Endothelial cell of umbilical vein (primary cell): ENCODE measurements at regions not wholly inside any gene's neighbourhood (a gene's known extent, or its start where the extent isn't known, plus 50 kb on each side); places are given as distances from the start of the nearest gene placed in this dataset.

Source experiments
- BruUV-seq: library from RNA; stranded (reverse); fragments of 400-500 nt; replicated peaks from 2 replicates; lab custom pipeline; 2021; lab: Mats Ljungman, UMichigan
- CTCF ChIA-PET: fragments of 300-600, 350-600 bp; sonication (Branson Sonifier 250); formaldehyde crosslinking; loops from one replicate; lab custom pipeline; 2021; ENCODE audit warnings: antibody characterized with exemption, inconsistent platforms; lab: Charles Lee
- POLR2A ChIA-PET: fragments of 300-600, 350-600 bp; sonication (Branson Sonifier 250); formaldehyde crosslinking; loops from one replicate; lab custom pipeline; 2021; ENCODE audit warnings: antibody characterized with exemption, inconsistent platforms; lab: Charles Lee
- DNase-seq: peaks from one replicate; pipeline ENCODE4 v3.0.0-alpha.2; 2011; ENCODE audit warnings: low read depth, low spot score
- FAIRE-seq: peaks from 2 replicates; lab custom pipeline; 2011; peaks lifted over from hg19 to GRCh38; lab: Jason Lieb, UNC
- H2AFZ ChIP-seq: 2 replicates; pipeline ENCODE4 v1.6.0; 2012; ENCODE audit warnings: low read depth, low read length, control low read depth, inconsistent platforms
- H3K27ac ChIP-seq: 2 replicates; pipeline ENCODE4 v1.5.1; 2011; ENCODE audit warnings: low read depth, mild to moderate bottlenecking, control low read depth, low read length, moderate library complexity; ENCODE audit not compliant: insufficient read depth
- H3K27me3 ChIP-seq, 2 experiments: 2 replicates each; pipeline versions ENCODE4 v1.6.0 to v1.6.1; 2011; ENCODE audit warnings: low read length in 2 of 2, mixed read lengths in 1 of 2; ENCODE audit not compliant: control insufficient read depth in 2 of 2, insufficient read depth in 2 of 2
- H3K36me3 ChIP-seq, 2 experiments: 2 replicates in 1 of 2; 3 replicates in 1 of 2; pipeline ENCODE4 v1.5.1; 2011; ENCODE audit warnings: low read length in 2 of 2, mild to moderate bottlenecking in 1 of 2, moderate library complexity in 1 of 2; ENCODE audit not compliant: control insufficient read depth in 2 of 2, insufficient read depth in 2 of 2; ENCODE audit errors: extremely low read depth in 1 of 2
- H3K4me1 ChIP-seq: 3 replicates; pipeline ENCODE4 v1.5.1; 2011; ENCODE audit warnings: mild to moderate bottlenecking, low read length; ENCODE audit not compliant: control insufficient read depth, insufficient read depth; ENCODE audit errors: extremely low read depth
- H3K4me2 ChIP-seq: 2 replicates; pipeline ENCODE4 v1.6.1; 2011; ENCODE audit warnings: low read length, control low read depth, mixed read lengths; ENCODE audit not compliant: insufficient read depth
- H3K4me3 ChIP-seq, 3 experiments: fragments of 200-600 bp in 1 of 3; sonication (generic), shearing (Covaris generic) in 1 of 3; replicated peaks in 1 of 3; 2 replicates each; pipeline ENCODE4 v1.5.1; 2011 to 2016; ENCODE audit warnings: control low read depth in 3 of 3, low read length in 3 of 3, mild to moderate bottlenecking in 2 of 3, inconsistent platforms in 1 of 3, low read depth in 1 of 3, moderate library complexity in 1 of 3; ENCODE audit not compliant: insufficient read depth in 1 of 3
- H3K79me2 ChIP-seq: 2 replicates; pipeline ENCODE4 v1.6.0; 2012; ENCODE audit warnings: low read length, inconsistent platforms; ENCODE audit not compliant: control insufficient read depth, insufficient read depth
- H3K9ac ChIP-seq: replicated peaks from 2 replicates; pipeline ENCODE3; 2011; ENCODE audit warnings: low read length, control low read depth; ENCODE audit not compliant: insufficient read depth; ENCODE audit errors: extremely low read depth
- H3K9me1 ChIP-seq: replicated peaks from 3 replicates; pipeline ENCODE4 v1.6.0; 2011; ENCODE audit warnings: mild to moderate bottlenecking, low read length; ENCODE audit not compliant: control insufficient read depth, insufficient read depth; ENCODE audit errors: extremely low read depth
- H3K9me3 ChIP-seq: replicated peaks from 2 replicates; pipeline ENCODE4 v1.5.1; 2012; ENCODE audit warnings: low read length, inconsistent platforms; ENCODE audit not compliant: control insufficient read depth, insufficient read depth
- H4K20me1 ChIP-seq: replicated peaks from 2 replicates; pipeline ENCODE3; 2011; ENCODE audit warnings: mild to moderate bottlenecking, low read length; ENCODE audit not compliant: control insufficient read depth, insufficient read depth; ENCODE audit errors: extremely low read depth
- CTCF ChIP-seq, 2 donors: IDR thresholded peaks; 1 replicate in 1 of 2; 2 replicates in 1 of 2; pipeline ENCODE4 v1.5.1; 2011; ENCODE audit warnings: low read length in 2 of 2, mild to moderate bottlenecking in 2 of 2, moderate library complexity in 2 of 2, control low read depth in 1 of 2, inconsistent platforms in 1 of 2, low read depth in 1 of 2; ENCODE audit not compliant: insufficient read depth in 1 of 2; ENCODE audit errors: extremely low read depth in 1 of 2
- EZH2 ChIP-seq: IDR thresholded peaks from 2 replicates; pipeline ENCODE4 v1.6.1; 2012; ENCODE audit warnings: borderline replicate concordance, low read depth, mild to moderate bottlenecking, moderate library complexity, low read length, inconsistent platforms; ENCODE audit not compliant: severe bottlenecking
- FOS ChIP-seq: IDR thresholded peaks from 2 replicates; pipeline ENCODE4 v1.6.1; 2011; ENCODE audit warnings: mild to moderate bottlenecking, low read length, moderate library complexity, borderline replicate concordance; ENCODE audit not compliant: insufficient read depth
- GATA2 ChIP-seq: IDR thresholded peaks from 2 replicates; pipeline ENCODE4 v1.7.0; 2011; ENCODE audit warnings: low read depth, mild to moderate bottlenecking, moderate library complexity, mixed read lengths, low read length; ENCODE audit not compliant: insufficient read length, insufficient read depth
- JUN ChIP-seq: IDR thresholded peaks from 2 replicates; pipeline ENCODE4 v1.6.1; 2011; ENCODE audit warnings: borderline replicate concordance, low read depth; ENCODE audit not compliant: insufficient read length, insufficient read depth
- MAX ChIP-seq: IDR thresholded peaks from 2 replicates; pipeline ENCODE4 v1.6.1; 2011; ENCODE audit not compliant: insufficient read depth, insufficient read length
- MYC ChIP-seq: IDR thresholded peaks from one replicate; pipeline ENCODE4 v1.6.1; 2011; ENCODE audit warnings: mild to moderate bottlenecking, low read depth, low read length
- POLR2A ChIP-seq: IDR thresholded peaks from 2 replicates; pipeline ENCODE4 v1.6.1; 2012; ENCODE audit warnings: low read depth, mild to moderate bottlenecking, control low read depth, low read length
- POLR2AphosphoS5 ChIP-seq: IDR thresholded peaks from 2 replicates; pipeline ENCODE4 v1.6.1; 2012; ENCODE audit warnings: low read depth, mild to moderate bottlenecking, control low read depth, low read length, moderate library complexity; ENCODE audit not compliant: insufficient read depth
- dilution Hi-C: fragments of 300-500 bp; cut with MboI; formaldehyde crosslinking; loops from one replicate; pipeline ENCODE4 v1.15.0; 2019; ENCODE audit warnings: low sequenced_read_pairs; ENCODE audit not compliant: extremely low pct_ligation_motif_present
- intact Hi-C: fragments of 100-400 bp; cut with micrococcal nuclease; formaldehyde crosslinking; loops from one replicate; pipeline ENCODE4 v1.10.0; 2022

GRCh38 chr21:32860399-32860798 is 88.8 kb upstream of the PAXBP1 start:
- no peak for TF ChIP-seq MAX
- TF ChIP-seq GATA2, result no peak
- TF ChIP-seq POLR2AphosphoS5, result no peak
- TF ChIP-seq MYC, result no peak
- no peak for TF ChIP-seq CTCF (IDR thresholded peaks at IDR 0.05; ENCODE audit: extremely low read depth in 1 of 2, insufficient read depth in 1 of 2, low read depth in 1 of 2, low read length in 2 of 2)
- TF ChIP-seq EZH2, result no peak
- no peak for TF ChIP-seq POLR2A
- TF ChIP-seq JUN, result no peak
- TF ChIP-seq FOS, result no peak
- intact Hi-C loops (no loop called here), dilution Hi-C loops (no loop called here)
- Histone ChIP-seq H2AFZ (no peak overlapping the region), H3K4me3 (no peak overlapping the region), H3K9me1 (no peaks in the 10 kb centered on the region), H3K27ac (no peak overlapping the region), H3K79me2 (no peaks in the 10 kb centered on the region), H4K20me1 (no peaks in the 10 kb centered on the region), H3K9me3 (no peaks in the 10 kb centered on the region), H3K4me2 (no peak overlapping the region), H3K9ac (no peak overlapping the region), H3K4me1 (no peaks in the 10 kb centered on the region), H3K27me3 (peaks cover 2 to 4% of the 10 kb centered on the region in 2 experiments), H3K36me3 (no peaks in the 10 kb centered on the region)
- DNase-seq, result no peak
- no TSS peak for BruUV-seq
- CTCF ChIA-PET, result no interaction called here
- no peak for FAIRE-seq
- POLR2A ChIA-PET, result no interaction called here
